NCI-H1105 (cell line): ENCODE measurements at regions not wholly inside any gene's neighbourhood (a gene's known extent, or its start where the extent isn't known, plus 50 kb on each side); places are given as distances from the start of the nearest gene placed in this dataset.
"Not testable (repeated sequence)": the region's sequence is repeated elsewhere in the genome, so short reads cannot be mapped to it uniquely, and the experiment has no call there.

Source experiments
- DNase-seq: peaks from one replicate; lab custom pipeline; 2025; lab: John Stamatoyannopoulos, UW

DNA sequence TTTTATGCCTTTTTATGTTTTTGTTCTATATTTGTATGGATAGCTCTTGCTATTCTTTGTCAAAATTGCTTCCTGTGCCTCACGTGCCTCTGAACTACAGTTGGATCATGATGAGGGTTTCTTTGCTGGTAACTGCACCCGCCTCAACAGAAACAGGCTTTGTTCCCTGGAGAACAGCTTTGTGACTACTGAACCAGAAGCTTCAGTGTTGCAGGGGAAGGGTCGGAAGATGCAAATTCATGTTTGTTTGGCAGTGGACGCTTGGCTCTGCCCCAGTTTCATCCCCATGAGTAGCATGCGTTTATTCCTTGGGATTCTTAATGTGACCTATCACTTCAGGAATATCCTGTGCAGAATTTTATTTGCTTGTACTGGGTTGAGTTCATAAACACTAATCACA lies 959.1 kb upstream of the WWC1 start:
- no peak for DNase-seq

DNA sequence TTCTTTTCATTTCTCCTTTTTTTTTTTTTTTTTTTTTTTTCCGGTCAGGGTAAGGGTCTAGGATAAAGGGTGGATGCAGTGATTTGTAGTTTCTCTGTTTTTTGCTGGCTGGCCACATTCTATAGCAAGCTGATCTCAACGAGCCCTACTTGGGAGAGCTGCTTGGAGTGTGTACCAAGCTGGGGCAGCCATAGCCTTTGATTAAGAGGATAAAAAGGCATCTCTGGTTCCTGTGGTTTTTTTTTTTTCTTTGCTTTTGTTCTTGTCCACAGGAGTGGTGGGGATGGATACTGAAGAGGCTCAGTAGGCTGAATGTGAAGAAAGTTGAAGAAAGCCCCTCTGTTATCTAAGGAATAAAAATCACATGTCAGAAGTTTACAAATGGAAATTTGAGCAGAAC lies 955.3 kb upstream of the WWC1 start:
- no peak for DNase-seq

DNA sequence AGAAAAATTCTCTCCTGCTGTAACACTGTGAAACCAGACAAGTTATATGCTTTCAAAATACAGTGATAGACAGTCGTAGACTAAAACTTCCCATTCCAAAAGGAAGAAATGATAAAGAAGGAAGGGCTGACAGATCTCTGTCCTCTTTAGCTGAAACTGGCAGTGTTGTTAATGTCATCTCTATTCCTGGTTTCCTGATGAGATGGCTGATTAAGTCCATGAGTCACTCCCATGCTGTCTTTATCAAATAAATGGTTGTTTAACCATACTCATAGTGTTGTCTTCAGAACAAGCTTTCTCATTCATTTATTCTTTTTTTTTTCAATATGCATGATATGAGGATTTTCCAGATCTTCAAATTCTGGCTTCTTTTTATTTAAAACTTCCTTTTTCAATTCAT lies 952.2 kb upstream of the WWC1 start:
- no peak for DNase-seq

DNA sequence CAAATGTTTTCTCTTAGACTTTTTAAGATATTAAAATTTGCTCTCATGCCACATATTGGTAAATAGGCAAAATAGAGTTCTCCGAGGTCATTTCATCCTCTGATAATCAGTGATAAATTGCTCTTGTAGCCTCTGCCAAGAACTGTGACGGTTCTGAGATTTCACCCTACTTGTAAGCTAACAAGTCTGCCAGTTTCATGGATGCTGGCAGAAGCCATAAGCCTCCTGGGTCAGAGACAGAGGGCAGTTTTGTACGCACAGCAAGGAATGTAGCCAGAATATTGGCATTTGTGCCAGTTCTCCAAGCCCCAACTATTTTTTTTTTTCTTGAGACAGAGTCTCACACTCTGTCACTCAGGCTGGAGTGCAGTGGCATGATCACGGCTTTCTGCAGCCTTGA lies 945.0 kb upstream of the WWC1 start:
- DNase-seq = no peak

DNA sequence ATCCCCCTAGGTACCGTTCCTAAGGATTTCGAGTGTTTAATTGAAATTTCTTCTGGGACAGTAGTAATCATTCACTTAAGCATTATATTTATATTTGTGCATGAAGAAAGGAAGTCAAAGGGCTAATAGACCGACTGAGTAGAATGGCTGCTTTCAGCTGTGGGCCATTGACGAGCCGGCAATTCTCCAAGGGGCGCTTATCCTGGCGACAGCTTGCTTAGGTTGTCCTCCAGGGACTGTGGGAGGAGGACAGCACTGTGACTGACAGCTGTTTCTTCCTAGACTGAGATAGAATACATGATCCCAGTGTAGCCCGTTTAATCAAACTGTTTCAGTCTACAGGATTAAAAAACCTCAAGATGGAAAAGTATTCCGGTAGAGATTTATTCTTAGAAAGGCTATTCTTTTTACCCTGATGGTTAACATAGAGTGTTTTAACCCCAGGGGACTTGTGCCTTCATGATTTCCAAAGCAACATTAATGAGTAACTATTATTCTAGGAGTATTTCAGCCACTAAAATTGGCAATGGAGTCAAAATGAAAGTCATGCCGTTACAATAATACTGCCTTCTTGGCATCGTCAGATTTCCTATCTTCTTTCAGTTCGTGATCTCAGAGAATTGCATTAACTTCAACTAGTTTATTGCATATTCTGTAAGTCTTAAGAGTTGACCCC lies 943.1 kb upstream of the WWC1 start:
- DNase-seq = no peak

DNA sequence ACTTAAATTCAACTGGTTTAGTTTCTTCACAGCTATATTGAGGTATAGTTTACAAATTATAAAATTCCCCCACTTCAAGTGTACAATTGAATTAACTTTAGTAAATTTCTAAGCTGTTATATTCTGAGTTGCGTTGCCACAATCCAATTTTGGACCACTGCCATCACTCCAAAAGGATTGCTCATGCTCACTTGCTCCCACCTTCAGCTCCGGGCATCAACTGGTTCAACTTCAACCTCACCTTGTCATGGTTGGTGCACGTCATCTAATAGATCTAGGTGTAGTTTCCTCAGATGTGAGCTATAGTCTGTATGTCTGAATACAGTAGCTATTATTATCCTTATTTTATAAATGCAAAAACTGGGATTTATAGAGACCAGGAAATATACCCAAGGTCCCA lies 942.5 kb upstream of the WWC1 start:
- no peak for DNase-seq

DNA sequence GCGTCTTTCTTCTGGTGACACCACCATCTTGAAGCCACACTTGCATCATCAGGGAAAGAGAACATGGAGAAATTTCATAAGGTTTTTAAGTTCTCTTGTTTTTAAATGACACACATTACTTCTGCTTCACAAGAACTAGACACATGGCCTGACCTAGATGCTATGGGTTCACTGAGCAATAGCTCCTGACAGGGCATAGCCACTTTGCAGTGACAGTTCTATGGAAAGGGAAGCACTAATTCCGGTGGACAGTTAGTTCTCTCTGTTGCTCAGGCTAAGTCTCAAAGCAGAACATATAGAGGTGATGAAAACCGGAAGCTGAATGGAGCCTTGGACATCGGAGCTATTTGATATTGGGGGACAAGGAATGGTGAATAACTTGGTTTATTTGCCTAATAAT lies 940.1 kb upstream of the WWC1 start:
- DNase-seq = no peak

DNA sequence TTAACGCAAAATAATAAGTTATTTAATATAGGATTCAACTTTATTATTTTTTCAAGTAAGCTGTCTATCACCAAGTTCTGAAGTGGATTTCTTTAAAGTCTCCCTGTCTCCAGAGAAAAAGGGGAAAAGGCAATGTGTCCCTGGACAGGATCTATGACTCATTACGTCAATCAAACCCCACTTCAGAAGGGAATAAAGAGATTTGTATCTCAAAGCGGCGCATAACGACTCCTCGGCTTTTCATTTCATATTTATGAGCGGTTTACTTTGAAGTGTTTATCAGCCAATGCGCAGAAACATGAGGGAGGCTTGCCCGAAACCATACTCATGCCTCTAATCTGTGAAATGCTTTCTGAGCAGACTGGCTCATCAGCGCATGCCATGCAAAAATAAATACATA lies 938.6 kb upstream of the WWC1 start:
- DNase-seq = no peak

DNA sequence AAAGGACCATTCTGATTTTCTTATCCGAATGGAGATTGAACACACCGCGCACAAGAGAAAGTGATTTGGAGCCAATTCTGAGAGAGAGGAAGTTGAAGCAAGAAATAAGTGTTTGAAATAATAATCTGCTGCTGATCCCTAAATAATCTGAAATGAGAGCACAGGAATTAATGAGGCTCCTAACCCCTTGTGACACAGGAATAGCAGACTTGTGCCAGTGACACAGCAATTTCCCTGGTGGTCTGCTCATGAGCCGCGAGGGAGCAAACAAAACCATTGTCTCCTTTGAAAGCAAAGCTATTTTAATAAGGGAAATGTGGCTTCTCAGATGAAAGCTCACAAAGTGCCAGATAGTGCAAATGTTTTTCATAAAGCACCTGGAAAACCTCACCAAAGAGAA lies 936.1 kb upstream of the WWC1 start:
- no peak for DNase-seq

DNA sequence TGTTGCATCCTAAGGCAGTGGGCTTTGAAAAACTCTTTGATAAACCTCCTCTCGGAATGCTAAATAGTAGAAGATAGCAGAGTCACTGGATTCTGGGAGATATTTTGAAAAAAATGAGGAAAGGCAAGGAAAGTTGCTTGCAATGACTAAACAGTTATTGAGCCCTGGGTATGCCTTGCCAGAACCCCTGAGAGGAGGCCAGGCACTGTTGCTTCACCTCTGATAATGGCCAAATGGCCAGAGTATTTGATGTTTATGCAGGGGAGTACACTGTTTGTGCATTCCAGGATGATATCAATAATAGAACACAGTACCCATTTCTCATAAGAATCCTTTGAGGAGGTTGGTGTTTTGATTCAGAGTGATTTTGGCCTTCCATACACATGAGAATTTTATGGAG lies 935.1 kb upstream of the WWC1 start:
- no peak for DNase-seq

DNA sequence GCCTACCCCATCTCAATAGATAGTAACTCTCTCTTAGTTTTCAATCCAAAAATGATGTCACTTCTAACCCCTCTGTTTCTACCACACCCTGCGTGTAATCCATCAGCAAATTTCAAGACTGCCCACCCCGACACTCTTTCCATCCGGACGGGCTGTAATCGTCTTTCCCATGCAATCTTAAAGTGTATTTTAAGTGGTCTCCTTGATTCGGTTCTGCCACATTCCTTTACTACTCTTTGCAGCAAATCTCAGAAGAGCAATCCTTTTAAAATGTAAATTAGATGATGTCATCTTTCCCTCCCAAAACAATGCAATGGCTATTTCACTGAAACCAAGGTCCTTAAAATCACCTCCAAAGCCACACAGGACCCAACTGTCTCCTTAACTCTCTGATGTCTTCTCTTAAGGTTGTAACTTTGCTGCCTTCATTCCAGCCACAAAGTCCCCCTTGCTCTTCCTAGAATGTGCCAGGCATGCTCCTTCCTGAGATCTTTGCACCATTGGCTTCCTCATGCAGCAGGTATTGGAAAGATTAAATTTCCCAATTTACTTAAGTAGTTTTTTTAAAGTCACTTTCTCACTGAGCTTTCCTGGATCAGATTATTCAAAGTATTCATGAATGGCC lies 932.5 kb upstream of the WWC1 start:
- DNase-seq = no peak

DNA sequence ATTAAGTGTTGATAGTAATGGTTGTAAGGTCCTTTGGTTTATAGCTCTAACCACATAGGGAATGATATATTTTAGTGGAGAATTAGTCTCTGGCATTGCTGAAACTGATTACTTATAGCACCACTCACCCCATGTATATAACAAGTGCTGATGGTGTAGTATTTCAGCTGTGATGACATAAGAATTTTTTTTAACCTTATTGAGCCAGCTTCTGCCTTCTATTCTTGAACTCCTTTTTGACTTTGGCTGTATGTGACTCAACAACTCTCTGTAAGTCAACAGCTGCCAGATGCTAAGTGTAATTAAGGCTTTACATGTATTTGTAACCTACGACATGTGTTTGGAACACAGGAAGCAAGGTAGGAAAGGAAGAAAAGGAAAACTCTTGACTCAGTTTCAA lies 929.6 kb upstream of the WWC1 start:
- DNase-seq = no peak

DNA sequence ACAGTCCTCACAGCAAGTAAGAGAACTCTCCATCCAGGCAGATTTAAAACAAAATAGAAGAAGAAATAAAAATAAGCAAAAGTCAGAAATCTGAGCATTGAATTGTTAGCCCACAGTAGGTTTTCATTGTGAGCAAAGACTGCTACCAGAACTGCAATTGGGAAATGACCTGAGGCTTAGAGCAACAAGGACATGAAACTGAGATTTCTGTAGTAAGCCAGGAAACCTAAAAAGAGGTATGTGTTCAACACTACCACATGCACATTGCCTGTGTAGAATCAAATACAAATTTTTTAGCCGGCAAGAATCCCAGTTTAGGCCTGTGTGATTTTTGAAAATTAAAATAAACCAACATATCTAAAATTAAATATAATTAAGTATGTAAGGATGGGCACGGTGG lies 928.4 kb upstream of the WWC1 start:
- DNase-seq = no peak

DNA sequence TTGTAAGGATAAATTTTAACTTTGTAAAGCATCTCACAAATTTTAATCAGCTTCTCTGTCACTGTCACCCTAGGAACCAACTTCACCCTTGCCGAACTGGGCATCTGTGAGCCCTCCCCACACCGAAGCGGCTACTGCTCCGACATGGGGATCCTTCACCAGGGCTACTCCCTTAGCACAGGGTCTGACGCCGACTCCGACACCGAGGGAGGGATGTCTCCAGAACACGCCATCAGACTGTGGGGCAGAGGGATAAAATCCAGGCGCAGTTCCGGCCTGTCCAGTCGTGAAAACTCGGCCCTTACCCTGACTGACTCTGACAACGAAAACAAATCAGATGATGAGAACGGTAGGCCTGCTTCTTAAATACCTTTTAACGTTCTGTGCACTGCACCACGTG lies 916.3 kb upstream of the WWC1 start:
- no peak for DNase-seq

DNA sequence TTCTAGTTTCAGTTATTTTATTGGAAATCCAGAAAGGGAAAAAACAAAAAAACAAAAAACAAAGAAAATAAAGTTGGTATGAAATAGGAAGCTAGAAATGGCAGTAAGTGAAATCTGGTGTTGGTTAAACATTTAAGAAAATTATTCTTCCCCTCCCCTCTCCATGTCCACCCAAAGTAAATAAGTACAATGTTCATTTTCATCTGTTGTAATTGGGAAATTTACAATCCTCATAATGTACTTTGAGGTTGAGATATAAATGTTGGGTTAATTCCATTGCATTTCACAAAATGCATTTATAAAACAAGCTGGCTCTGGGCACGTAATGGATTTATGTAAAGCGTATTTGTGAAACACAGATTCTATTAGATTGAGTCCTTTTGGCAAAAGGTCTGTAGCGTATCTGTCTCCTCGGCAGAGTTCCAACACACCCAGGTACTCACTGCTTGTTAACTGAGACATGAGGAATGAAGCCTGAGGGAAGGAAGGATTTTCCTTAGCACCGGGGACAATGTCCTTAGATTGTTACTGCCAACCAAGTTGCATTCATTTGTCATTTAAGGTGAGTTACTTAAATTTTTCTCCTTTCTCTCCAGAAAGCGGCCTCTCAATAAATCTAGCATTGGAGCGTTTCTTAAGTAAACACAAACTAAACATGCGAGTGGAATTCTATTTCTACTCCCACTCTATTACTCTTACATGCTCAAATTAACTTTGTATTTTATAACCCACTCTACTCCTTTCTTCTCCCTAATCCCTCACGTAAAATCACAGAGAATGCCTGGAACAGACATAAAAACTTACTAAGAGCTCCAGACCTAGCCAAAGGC lies 912.3 kb upstream of the WWC1 start:
- DNase-seq = no peak

DNA sequence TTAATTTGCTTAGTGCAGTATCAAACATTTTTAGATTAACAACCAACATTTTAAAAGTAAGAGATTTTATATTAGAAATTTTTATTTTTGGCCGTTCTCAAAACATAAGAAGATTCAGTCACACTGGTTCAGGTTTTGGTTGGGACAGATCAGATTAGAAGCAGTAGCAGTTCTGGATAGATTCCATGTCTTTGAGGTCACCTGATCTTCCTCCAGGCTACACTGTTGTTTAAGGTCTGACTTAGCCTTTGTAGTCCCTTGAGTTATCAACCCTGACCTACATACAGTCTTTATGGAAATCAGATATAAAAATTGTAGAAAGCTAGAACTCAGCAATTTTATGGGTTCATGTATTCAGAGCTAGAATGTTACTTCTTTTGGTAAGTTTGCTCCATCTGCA lies 910.0 kb upstream of the WWC1 start:
- DNase-seq = no peak

DNA sequence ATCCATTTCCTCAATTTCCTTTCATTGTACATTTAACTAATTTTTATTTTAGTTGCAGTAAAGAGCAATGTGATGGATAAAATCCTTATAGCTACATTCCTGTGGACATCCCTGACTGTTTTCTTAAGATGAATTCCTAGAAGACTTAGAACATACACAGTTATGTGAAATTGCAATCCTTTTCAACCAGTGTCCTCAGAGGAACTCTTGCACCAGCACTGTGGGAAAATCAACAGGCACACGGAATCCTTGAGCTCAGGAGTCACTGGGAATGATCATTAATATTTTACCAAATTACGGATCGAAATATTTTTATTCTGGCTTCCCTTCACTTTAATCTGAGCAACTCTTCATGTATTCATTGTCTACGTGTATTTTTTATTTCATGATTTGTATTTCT lies 901.9 kb upstream of the WWC1 start:
- DNase-seq = no peak

DNA sequence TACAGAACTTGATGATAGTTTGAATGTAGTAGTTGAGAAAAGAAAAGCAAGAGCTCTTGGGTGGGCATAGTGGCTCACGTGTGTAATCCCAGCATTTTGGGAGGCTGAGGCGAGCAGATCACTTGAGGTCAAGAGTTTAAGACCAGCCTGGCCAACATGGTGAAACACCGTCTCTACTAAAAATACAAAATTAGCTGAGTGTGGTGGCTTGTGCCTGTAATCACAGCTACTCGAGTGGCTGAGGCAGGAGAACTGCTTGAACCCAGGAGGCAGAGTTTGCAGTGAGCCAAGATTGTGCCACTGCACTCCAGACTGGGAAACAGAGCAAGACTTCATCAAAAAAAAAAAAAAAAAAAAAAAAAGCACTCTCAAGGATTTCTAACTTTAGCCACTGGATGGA lies 900.2 kb upstream of the WWC1 start:
- not testable (repeated sequence) for DNase-seq

DNA sequence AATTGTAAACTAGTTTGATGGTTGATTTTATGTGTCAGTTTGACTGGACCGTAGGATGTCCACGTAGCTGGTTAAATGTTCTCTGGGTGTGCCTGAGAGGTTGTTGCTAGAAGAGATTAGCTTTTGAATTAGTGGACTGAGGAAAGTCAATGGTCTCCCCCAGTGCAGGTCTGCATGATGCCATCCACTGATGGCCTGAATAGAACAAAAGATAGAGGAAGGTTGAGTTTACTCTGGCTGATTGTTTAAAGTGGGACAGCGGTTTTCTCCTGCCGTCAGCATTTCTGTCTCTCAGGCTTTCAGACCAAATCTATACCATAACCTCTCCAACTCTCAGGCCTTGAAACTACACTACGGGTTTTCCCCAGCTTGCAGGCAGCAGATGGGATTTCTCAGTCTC lies 899.2 kb upstream of the WWC1 start:
- no peak for DNase-seq

DNA sequence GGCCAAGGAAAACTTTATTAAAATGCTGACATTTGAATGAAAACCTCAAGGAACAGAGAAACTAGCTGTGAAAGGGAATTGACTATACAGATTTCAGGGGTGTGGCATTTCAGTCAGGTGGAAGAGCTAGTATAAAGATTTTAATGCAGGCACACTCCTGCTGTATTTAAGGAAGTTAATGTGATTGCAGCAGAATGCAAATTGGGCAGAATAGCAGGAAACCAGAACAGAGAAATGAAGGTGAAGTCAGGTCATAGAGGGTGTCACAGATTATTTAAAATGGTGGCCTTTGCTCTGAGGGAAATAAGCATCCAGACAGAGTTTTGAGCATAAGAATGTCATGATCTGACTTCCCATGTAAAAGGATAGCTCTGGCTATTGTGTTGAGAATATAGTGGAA lies 898.1 kb upstream of the WWC1 start:
- no peak for DNase-seq

DNA sequence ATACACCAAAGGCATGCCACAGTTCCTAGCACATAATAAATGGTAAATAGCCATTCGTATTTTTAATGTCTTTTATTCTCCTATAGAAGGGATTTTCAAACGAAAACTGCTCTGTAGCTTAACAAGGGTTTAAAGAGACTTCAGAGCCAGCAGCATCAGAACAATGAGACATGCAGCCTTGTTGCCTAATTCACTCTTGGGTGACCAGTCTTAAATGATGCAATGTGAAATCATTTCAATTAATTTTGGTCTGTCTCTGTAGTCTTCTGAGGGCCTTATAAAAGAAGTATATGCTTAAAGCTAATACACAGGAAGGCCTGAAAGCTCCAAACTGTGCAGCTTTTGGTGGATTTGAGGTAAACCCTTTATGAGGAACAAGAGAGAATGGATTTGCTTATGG lies 888.8 kb upstream of the WWC1 start:
- DNase-seq = no peak

DNA sequence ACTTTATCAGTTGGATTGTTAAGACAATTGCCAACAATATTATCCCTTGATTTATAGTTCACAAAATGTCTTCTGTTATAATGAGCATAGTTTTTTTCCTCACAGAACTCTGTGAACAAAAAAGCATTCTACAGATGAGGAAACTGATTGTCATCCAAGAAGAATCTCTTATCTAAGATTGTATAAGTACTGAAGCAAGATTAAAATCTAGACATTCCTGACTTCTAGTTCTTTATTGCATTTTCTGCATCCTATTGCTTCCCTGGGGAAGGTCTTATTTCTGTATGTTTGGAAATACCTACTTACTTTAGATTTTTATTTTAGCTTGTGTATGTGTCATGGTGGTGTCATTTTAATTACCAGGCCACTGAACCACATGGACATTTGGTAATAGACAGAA lies 884.9 kb upstream of the WWC1 start:
- DNase-seq = no peak

DNA sequence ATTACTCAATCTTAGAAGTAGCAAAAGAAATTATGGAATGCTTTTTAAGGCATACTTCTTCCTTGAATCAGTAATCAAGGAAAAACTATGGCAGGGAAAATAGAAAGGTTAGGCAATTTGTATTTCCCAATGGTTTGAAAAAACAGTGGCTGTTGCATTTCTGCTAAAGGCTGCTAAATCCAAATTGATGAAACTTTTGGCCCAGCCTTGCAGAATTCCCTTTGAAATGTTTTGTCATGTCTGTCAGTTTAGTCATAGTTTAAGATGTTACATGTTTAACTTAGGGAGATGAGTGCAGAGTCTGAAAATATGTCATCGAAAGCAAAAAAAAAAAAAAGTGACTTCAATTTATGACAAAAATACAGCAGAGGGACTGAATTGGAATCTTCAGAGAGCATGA lies 878.9 kb upstream of the WWC1 start:
- no peak for DNase-seq

DNA sequence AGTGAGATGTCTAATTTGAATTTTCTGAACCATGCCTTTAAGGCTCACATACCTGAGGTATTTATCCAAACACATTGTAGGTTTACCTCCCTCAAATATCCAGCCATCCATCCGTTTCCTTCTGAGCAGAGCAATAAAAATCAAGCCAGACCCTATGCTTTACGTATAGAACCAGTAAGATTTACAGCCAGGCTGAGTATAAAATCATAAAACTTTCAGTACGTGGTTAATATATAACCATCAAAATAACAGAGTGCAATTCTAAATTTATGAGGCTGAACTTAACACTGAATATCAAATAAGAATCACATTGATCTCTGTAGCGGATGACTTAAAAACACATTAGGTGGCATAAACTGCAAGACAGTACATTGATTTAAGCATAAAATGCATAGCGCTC lies 877.9 kb upstream of the WWC1 start:
- no peak for DNase-seq
